GM21367 (cell line): ENCODE measurements at regions not wholly inside any gene's neighbourhood (a gene's known extent, or its start where the extent isn't known, plus 50 kb on each side); places are given as distances from the start of the nearest gene placed in this dataset.
A peak's percentile ranks its signal among the peaks of the same experiment; 100 is the strongest.

Experiments
- ATAC-seq: cut with Tn5 transposase; IDR thresholded peaks from one replicate; pipeline ENCODE4 v1.9.1; 2021; ENCODE audit not compliant: unreplicated experiment

- no peak for ATAC-seq
Measured at GRCh38 chr10:85527616-85528317, 838.8 kb downstream of the GRID1 start.

GRCh38 chr10:85528318-85528652 is 838.3 kb downstream of the GRID1 start:
- no peak for ATAC-seq

GRCh38 chr10:85531706-85532105 is 834.9 kb downstream of the GRID1 start:
- ATAC-seq = no peak

GRCh38 chr10:85532773-85533172 is 833.8 kb downstream of the GRID1 start:
- no peak for ATAC-seq

GRCh38 chr10:85535926-85536325 is 830.7 kb downstream of the GRID1 start:
- ATAC-seq = no peak

GRCh38 chr10:85537561-85537960 is 829.0 kb downstream of the GRID1 start:
- ATAC-seq = no peak

- no peak for ATAC-seq
Measured at GRCh38 chr10:85538601-85539000, 828.0 kb downstream of the GRID1 start.

- ATAC-seq = no peak
Measured at GRCh38 chr10:85542152-85542551, 824.4 kb downstream of the GRID1 start.

- no peak for ATAC-seq
Measured at GRCh38 chr10:85542936-85543730, 823.5 kb downstream of the GRID1 start.

GRCh38 chr10:85544956-85545355 is 821.6 kb downstream of the GRID1 start:
- ATAC-seq = no peak

GRCh38 chr10:85545874-85546273 is 820.7 kb downstream of the GRID1 start:
- no peak for ATAC-seq

GRCh38 chr10:85547460-85548023 is 819.1 kb downstream of the GRID1 start:
- ATAC-seq = no peak

- peak; percentile 92 for ATAC-seq
Measured at GRCh38 chr10:85548034-85548433, 818.6 kb downstream of the GRID1 start.
